Common myeloid progenitor, CD34-positive (primary cell): ENCODE measurements at regions not wholly inside any gene's neighbourhood (a gene's known extent, or its start where the extent isn't known, plus 50 kb on each side); places are given as distances from the start of the nearest gene placed in this dataset.

Experiments
- CTCF ChIA-PET: fragments of 350-600 bp; sonication (Branson Sonifier 250); formaldehyde crosslinking; loops from one replicate; lab custom pipeline; 2021; ENCODE audit warnings: antibody characterized with exemption; lab: Charles Lee
- POLR2A ChIA-PET: fragments of 350-600 bp; sonication (Branson Sonifier 250); formaldehyde crosslinking; loops from one replicate; lab custom pipeline; 2021; ENCODE audit warnings: antibody characterized with exemption; lab: Charles Lee
- DNase-seq, 3 donors: peaks; one replicate each; pipeline versions ENCODE4 v3.0.0 to v3.0.0-alpha.2; 2013
- H3K27ac ChIP-seq, 2 experiments: 1 replicate in 1 of 2; 2 replicates in 1 of 2; pipeline ENCODE4 v1.7.0; 2013; ENCODE audit warnings: inconsistent platforms in 2 of 2, low read length in 2 of 2, mild to moderate bottlenecking in 2 of 2, low read depth in 1 of 2, moderate library complexity in 1 of 2; ENCODE audit not compliant: severe bottlenecking in 2 of 2, insufficient read depth in 1 of 2, poor library complexity in 1 of 2
- H3K27me3 ChIP-seq, 5 experiments: replicated peaks in 2 of 5; 1 replicate in 3 of 5; 2 replicates in 2 of 5; pipeline versions ENCODE4 v1.6.1 to v1.7.0; 2013; ENCODE audit warnings: low read length in 4 of 5, mild to moderate bottlenecking in 2 of 5, moderate library complexity in 2 of 5, inconsistent platforms in 1 of 5; ENCODE audit not compliant: insufficient read depth in 5 of 5, control insufficient read depth in 4 of 5
- H3K36me3 ChIP-seq, 4 experiments: 1 replicate in 2 of 4; 2 replicates in 2 of 4; pipeline versions ENCODE4 v1.6.1 to v1.7.0; 2013; ENCODE audit warnings: low read length in 3 of 4, control low read depth in 1 of 4, mild to moderate bottlenecking in 1 of 4; ENCODE audit not compliant: control insufficient read depth in 4 of 4, insufficient read depth in 4 of 4
- H3K4me1 ChIP-seq, 4 experiments: 1 replicate in 3 of 4; 2 replicates in 1 of 4; pipeline versions ENCODE4 v1.6.1 to v1.7.1; 2013; ENCODE audit warnings: low read length in 3 of 4, mild to moderate bottlenecking in 3 of 4, control low read depth in 1 of 4, inconsistent platforms in 1 of 4, moderate library complexity in 1 of 4; ENCODE audit not compliant: control insufficient read depth in 4 of 4, insufficient read depth in 4 of 4; ENCODE audit errors: control extremely low read depth in 1 of 4
- H3K4me3 ChIP-seq, 7 experiments: 1 replicate in 4 of 7; 2 replicates in 3 of 7; pipeline versions ENCODE4 v1.5.1 to v1.7.0; 2013; ENCODE audit warnings: mild to moderate bottlenecking in 7 of 7, low read length in 6 of 7, moderate library complexity in 6 of 7, inconsistent platforms in 2 of 7, low read depth in 2 of 7, control low read depth in 1 of 7; ENCODE audit not compliant: insufficient read depth in 4 of 7, control insufficient read depth in 1 of 7; ENCODE audit errors: extremely low read depth in 1 of 7
- H3K9me3 ChIP-seq, 5 experiments: 1 replicate in 4 of 5; 2 replicates in 1 of 5; pipeline versions ENCODE4 v1.6.1 to v1.7.1; 2013; ENCODE audit warnings: low read length in 4 of 5, mild to moderate bottlenecking in 2 of 5, inconsistent platforms in 1 of 5, low read depth in 1 of 5, moderate library complexity in 1 of 5; ENCODE audit not compliant: control insufficient read depth in 4 of 5, insufficient read depth in 2 of 5; ENCODE audit errors: control extremely low read depth in 1 of 5
- WGBS: methylation state at CpG from one replicate; pipeline ENCODE4 v1.1.5; 2013; ENCODE audit not compliant: insufficient coverage; 5-methylcytosine and 5-hydroxymethylcytosine counted together

DNA sequence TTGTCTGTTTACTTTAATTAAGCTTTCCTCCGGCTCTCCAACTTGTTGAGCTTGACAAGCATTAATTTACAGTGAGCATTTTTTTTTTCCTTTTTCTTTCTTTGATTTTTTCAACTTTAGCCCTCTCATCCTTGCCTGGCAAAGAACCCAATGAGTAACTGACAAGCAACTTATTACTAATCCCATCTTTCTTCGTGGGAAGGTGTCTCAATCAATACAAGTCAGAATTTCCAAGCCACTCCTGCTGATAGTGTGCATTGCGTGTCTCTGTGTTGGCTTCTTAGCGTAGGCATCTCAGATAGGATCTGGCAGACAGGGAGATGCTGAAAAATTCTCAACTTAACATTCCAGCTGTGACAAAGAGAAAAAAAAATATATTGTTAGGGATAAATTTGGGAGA is 527.7 kb upstream of the WWC1 start:
- Histone ChIP-seq H3K36me3 (no peaks in the 10 kb centered on the region), H3K4me1 (no peaks in the 10 kb centered on the region), H3K4me3 (no peak overlapping the region), H3K9me3 (no peaks in the 10 kb centered on the region), H3K27me3 (peaks cover 0 to 5% (median 0%) of the 10 kb centered on the region in 5 experiments), H3K27ac (no peak overlapping the region)
- DNase-seq = no peak
- CTCF ChIA-PET = interaction anchor here (1.6 kb wide), 1 partner anchor 10 kb away, joined by 4 read pairs; no protein-coding TSS in a partner anchor
- WGBS = 73% methylated on average over 3 of the region's 4 CpGs
- POLR2A ChIA-PET = no interaction called here

DNA sequence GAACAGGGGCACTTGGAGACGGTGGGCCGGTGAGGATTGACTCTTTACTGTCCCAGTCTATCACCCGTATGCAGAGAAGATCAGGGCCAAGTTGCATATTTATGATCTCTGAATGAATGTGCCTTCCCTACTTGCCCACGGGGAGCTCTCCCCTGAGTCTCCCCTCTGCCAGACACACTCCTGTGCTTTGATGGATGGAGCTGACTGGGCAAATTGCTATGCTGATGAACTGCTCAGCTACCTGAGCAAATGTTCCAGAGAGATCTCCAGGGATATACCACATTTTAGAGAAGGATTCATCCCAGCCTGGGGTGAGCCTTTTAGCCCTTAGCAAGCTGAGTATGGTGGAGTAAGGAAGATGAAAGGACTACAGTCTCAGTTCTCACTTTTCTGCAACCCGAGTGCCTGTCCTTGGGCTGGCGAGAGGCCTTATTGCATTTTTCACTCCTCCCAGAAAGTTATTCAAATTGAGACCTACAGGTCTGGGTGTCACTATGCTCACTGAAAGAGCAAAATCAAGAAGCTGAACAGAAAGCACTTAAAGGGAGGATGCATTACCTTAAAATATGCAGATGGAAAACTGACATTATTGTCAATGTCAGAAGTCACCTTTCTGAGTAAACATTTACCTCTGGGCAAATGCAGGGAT is 526.7 kb upstream of the WWC1 start:
- H3K9me3 ChIP-seq = no peaks in the 10 kb centered on the region
- H3K27me3 ChIP-seq = peaks cover 0 to 5% (median 0%) of the 10 kb centered on the region in 5 experiments
- ChIA-PET CTCF (interaction anchor here (1.6 kb wide), 1 partner anchor 11 kb away, joined by 4 read pairs; no protein-coding TSS in a partner anchor), POLR2A (no interaction called here)
- no peak for DNase-seq
- no peak overlapping the region for H3K4me3 ChIP-seq
- H3K27ac ChIP-seq = no peak overlapping the region
- whole genome bisulfite sequencing = 92% methylated on average over 4 of the region's 6 CpGs
- no peaks in the 10 kb centered on the region for H3K4me1 ChIP-seq
- H3K36me3 ChIP-seq = no peaks in the 10 kb centered on the region

DNA sequence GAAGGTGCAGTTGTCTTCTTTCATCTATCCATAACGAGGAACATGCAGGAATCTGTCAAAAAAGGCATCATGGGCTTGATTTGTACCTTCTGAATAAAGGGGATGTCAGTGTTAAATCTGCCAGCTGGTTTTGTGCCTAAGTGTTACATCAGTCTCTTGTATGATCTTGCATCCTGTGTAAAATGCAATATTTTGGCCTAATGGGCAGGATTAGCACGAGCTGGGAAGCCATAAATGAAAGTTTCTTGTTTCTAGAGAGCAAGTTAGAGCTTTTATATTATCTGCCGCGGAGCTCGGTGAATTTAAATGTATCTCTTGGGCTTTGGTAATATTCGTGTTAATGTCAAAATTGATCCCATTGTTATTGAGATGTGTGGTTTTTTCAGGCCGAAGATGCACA is 526.1 kb upstream of the WWC1 start:
- CTCF ChIA-PET = no interaction called here
- H3K27ac ChIP-seq = no peak overlapping the region
- no peak for DNase-seq

DNA sequence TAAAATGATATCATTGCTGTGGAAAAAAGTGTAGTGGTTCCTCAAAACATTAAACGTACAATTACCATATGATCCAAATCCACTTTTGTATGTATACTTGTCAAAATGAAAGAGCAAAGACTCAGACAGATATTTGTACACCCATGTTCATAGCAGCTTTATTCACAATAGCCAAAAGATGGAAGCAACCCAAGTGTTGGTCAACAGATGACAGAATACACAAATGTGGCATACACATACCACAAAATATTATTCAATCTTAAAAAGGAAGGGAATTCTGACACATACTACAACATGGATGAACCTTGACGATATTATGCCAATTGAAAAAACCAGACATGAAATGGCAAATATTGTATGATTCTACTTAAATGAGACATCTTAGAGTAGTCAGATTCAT is 524.5 kb upstream of the WWC1 start:
- POLR2A ChIA-PET = no interaction called here
- WGBS = no CpG with 5 or more reads among the region's 2 CpGs

More for the DNA sequence above, 526.1 kb upstream of the WWC1 start:
- POLR2A ChIA-PET = no interaction called here
- no peaks in the 10 kb centered on the region for H3K4me1 ChIP-seq
- peaks cover 0 to 5% (median 0%) of the 10 kb centered on the region in 5 experiments for H3K27me3 ChIP-seq
- H3K4me3 ChIP-seq = no peak overlapping the region
- 89% methylated on average over 6 of the region's 7 CpGs for WGBS
- no peaks in the 10 kb centered on the region for H3K36me3 ChIP-seq
- H3K9me3 ChIP-seq = no peaks in the 10 kb centered on the region

DNA sequence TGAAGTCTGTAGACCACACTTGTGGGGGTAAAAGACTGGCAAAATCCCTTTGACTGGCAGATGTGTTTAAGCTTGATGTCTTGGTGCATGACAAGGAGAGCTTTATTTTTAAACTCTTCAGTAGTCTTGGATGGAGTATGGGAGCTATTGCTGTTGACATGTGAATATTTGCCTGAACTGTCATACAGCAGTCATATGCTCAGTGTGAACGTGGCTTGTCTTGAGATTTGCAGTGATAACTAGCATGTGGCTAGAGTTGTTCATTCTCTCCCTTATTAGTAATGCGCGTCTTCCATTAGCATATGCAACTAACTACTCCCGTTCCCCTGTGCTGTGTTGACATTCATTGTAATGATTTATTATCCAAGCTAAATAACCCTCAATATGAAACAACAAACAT is 523.6 kb upstream of the WWC1 start:
- ChIA-PET CTCF (no interaction called here), POLR2A (no interaction called here)
- H3K27me3 ChIP-seq = no peaks in the 10 kb centered on the region
- H3K4me1 ChIP-seq = no peaks in the 10 kb centered on the region
- H3K36me3 ChIP-seq = no peaks in the 10 kb centered on the region
- no peak for DNase-seq
- H3K27ac ChIP-seq = no peak overlapping the region
- H3K4me3 ChIP-seq = no peak overlapping the region
- no CpG with 5 or more reads among the region's 4 CpGs for WGBS
- no peaks in the 10 kb centered on the region for H3K9me3 ChIP-seq

More for the DNA sequence above, 524.5 kb upstream of the WWC1 start:
- Histone ChIP-seq H3K4me3 (no peak overlapping the region), H3K9me3 (no peaks in the 10 kb centered on the region), H3K27me3 (peaks cover 0 to 3% (median 0%) of the 10 kb centered on the region in 5 experiments), H3K4me1 (no peaks in the 10 kb centered on the region), H3K36me3 (no peaks in the 10 kb centered on the region), H3K27ac (no peak overlapping the region)
- no peak for DNase-seq
- CTCF ChIA-PET = no interaction called here

DNA sequence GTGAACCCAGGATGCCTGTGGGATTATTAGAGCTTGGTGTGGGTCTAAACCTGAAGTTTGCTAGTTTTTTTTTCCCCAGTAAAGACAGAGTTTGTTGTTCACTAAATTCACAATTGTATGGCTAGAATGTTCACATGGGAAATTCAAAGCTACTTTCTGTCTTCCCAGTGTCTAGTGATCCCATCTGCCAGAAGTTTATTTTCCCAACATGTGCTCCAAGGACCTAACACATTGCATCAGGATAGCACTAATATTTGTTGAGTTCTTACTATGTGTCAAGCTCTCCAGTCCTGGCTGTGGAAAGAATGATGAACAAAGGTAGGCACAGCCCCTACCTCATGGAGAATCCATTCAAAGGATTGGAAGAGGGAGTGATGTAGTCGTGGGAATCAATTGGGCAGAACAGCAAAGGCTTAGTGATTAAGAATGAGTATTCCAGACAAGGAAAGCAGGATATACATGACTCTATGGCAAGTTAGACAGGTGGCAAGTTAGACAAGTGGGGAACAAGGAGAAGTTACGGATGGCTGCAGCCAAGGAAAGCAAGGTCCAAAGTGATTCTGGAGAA is 521.5 kb upstream of the WWC1 start:
- DNase-seq = no peak
- ChIA-PET POLR2A (no interaction called here), CTCF (no interaction called here)
- no peak overlapping the region for H3K4me3 ChIP-seq
- no peaks in the 10 kb centered on the region for H3K4me1 ChIP-seq
- H3K36me3 ChIP-seq = no peaks in the 10 kb centered on the region
- 88% methylated on average over 2 of the region's 2 CpGs for WGBS
- peaks cover 0 to 4% (median 0%) of the 10 kb centered on the region in 5 experiments for H3K27me3 ChIP-seq
- no peaks in the 10 kb centered on the region for H3K9me3 ChIP-seq
- H3K27ac ChIP-seq = no peak overlapping the region

DNA sequence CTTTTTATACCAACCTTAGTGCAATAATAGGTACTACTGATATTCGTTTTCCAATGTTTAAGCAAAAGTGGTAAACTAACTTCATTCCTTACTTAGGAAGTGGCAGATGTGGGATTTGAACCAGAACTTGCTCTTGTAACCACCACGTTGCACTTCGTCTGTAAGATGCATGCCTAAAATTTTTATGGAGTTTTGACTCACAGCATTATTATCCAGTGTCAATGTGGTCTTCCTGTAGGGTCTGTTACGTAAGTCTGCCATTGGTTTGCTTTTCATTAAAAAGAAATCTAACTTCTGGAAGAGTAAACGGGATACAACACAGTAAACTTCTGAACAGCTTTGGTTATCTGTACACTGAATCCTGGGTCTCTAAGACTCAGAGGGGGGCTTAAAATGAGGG is 521.0 kb upstream of the WWC1 start:
- no peak overlapping the region for H3K27ac ChIP-seq
- WGBS = 97% methylated on average over 3 of the region's 5 CpGs
- no peaks in the 10 kb centered on the region for H3K4me1 ChIP-seq
- peaks cover 0 to 4% (median 0%) of the 10 kb centered on the region in 5 experiments for H3K27me3 ChIP-seq
- no peak for DNase-seq
- H3K36me3 ChIP-seq = no peaks in the 10 kb centered on the region
- CTCF ChIA-PET = no interaction called here
- no peak overlapping the region for H3K4me3 ChIP-seq
- H3K9me3 ChIP-seq = no peaks in the 10 kb centered on the region
- POLR2A ChIA-PET = no interaction called here
